ENCODE measurements at regions not wholly inside any gene's neighbourhood (a gene's known extent, or its start where the extent isn't known, plus 50 kb on each side); places are given as distances from the start of the nearest gene placed in this dataset.
"Not testable (repeated sequence)": the region's sequence is repeated elsewhere in the genome, so short reads cannot be mapped to it uniquely, and the experiment has no call there.

DNA sequence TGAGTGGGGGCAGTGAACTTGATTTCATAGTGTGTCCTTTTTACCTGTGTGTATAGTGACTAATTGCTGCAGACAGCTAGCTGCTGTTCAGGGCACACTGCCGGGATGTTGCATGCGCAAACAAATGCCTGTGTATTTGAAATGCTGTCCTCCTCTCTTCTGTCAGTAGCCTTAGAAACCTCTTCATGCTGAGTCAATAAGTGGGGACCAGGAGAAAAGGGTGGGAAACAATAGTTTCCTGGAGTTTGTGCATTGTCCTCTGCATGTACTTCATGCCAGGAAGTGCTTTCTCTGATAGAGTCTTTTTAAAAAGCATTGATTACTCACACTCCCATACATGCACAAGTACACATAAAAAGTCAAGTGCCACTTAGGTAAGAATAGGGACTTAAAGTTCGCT, 1183.7 kb upstream of the CELF2 start:
- no peak for DNase-seq (ENCODE audit: low spot score)

DNA sequence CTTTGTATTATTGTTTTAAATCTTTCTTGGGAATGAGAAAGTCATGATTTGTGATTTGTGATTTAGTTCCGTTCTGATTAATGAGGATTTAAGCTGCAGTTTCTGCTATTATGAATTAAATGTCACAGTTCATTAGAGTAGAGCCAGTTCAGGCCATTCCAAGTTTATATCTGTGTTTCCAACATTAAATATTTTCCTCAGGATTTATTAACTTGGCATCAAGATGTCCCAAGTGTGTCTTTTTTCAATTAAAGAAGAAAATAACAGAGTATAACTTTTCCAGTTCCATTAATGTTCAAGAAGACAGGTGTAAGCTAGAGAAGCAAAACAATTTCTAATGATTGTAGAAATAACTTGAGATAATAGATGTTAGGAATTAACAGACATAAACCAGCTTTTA, 1183.2 kb upstream of the CELF2 start:
- DNase-seq (ENCODE audit: low spot score) = no peak

DNA sequence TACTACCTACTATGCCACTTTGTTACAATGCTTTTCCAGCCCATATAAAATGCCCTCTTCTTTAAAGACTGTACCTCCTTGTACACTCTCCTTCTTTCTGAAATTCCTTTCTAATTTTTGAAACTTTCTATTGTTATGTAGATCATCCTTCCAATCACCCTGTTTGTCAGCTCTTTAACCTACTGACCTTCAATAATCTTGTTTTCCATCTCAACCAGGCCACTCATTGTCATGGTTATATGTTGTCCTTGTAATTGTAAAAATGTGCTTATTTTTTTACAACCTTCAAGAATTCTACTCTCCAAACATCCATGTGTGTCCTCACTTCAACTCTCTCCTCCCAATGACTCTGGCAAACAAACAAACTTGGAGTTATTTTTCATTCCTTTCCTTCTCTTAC, 1172.6 kb upstream of the CELF2 start:
- no peak for DNase-seq (ENCODE audit: low spot score)

DNA sequence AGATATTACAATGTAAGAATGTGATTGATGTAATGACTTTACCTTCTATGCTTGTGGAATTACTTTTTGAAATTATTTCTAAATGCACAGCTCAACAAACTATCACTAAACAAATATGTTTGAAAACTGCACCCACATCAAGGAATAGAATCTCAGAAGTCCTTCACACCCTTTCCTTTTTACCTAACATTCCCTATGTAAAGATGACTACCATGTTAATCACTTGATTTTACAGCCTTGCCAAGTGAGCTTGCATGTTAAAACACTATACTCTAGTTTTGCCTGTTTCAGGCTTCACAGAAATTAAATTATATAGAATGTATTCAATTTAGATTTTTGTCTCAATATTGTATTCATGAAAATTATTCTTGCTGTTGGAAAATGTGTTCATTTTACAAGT, 1169.4 kb upstream of the CELF2 start:
- DNase-seq (ENCODE audit: low spot score) = no peak

DNA sequence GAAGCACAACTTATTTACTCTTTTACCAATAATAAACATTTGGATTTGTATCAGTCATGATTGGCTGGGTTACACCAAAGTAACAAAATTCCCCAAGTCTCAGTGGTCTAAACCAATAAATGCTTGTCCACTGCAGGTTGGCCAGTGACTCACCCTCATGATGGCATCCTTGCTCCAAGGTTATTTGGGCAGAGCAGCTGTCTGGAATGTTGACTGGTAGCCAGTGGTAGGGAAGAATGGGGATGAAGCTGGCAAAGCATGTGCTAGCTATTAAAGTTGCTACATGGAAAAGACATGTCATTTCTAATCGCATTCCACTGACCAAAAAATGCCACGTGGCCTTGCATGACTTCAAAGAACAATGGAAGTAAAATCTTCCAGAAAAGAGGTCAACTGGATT, 1168.7 kb upstream of the CELF2 start:
- no peak for DNase-seq (ENCODE audit: low spot score)

DNA sequence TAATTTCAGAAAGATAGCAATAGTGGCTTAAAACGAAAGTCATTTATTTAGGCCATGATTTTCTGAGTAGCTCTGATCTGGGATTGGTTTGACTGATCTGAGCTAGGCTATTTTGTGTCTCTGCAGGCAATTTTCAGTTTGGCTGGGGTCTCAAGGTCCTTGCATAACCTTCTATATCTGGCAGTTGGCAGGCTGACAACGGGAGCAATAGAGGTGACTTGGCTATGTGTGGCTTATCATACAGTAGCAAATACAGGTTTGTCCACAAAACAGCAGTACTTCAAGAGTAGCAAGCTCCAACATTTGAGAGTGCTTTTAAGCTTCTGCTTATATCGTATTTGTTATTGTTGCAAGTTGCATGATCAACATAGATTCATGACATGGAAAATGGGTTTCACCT, 1167.3 kb upstream of the CELF2 start:
- DNase-seq (ENCODE audit: low spot score) = no peak

DNA sequence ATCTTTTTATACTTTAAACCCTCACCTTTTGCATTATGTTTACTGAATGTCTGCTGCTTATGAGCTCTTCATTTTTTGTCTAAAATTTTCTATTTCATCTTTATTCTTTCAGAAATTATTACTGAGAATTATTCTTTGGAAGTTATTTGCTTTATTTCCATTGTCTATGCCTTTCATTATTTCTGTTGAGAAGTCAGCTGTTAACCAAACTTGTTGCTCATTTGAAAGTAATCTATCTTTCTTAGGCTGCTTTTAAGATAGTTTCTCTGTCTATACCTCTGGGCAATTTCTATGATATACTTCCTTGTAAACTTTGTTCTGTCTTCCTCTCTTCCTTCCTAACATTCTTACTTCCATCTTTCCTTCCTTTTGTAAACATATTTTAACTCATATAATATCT, 1165.9 kb upstream of the CELF2 start:
- no peak for DNase-seq (ENCODE audit: low spot score)

DNA sequence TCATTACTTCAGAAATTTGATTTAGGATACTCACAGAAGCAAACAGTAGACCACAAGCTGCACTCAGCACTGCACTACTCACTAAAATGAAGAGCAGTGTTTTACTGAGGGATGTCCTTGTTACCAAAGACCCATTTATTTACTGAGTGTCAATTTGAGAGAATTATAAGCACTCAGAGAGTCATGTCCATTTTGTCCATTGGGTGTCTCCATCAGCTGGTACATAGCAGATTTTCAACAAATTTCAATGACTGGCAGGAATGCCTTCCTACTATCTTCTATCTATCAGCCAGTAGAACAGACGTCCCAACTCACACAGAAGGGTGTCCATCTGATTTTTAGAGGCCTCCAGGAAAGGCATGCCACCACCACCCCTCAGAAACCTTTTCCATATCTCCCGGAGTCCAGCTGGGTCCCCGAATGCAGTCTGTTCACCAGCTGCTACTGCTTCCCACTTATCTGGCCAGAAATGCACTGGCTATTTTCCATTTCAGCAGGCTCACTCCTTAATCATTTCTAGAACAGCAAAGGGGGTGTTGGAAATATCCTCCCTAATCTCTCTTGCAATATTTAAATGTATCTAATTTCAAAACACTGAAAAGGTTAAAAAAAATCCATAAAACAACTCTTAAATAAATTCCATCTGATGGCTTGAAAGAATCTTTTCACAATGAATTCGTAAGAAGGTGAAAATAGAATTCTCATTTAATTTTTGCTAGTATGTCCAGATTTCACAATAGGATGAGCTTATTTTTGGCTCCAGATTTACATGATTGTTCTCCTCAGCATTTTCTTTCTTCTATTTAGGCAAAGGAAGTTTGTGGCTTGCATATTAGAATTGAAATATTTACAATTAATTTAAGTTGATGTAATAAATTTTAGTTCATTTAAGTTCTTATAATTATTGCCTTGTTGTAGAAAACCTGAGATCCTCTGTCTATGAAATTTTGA, 1164.0 kb upstream of the CELF2 start:
- no peak for DNase-seq (ENCODE audit: low spot score)

DNA sequence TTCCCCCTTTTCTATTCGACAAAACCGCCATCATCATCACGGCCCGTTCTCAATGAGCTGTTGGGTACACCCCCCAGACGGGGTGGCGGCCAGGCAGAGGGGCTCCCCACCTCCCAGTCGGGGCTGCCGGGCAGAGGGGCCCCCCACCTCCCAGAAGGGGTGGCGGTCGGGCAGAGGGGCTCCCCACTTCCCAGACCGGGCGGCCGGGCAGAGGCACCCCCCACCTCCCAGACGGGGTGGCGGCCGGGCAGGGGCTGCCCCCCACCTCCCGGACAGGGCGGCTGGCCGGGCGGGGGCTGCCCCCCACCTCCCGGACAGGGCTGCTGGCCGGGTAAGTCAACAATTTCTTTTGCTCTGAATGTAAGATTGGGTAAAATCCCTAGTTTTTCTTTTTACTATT, 1162.2 kb upstream of the CELF2 start:
- not testable (repeated sequence) for DNase-seq (ENCODE audit: low spot score)

DNA sequence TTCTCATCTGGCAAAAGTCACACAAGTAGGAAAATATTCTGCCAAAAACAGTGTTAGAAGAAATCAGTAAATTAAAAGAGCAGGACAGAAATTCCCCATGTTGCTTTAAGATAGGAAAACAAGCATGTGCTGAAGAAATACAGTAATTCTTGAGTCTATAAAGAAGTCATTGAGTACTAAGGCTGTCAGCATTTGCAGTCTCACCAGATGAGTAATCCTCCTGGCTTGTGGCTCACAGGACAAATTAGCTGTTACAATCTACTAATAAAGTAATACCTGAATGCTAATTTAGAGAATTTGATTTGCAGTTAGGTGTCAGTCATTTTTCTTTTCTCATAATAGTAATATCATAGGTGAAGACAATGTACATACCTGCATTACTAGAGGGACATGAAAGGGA, 1158.9 kb upstream of the CELF2 start:
- DNase-seq (ENCODE audit: low spot score) = no peak

DNA sequence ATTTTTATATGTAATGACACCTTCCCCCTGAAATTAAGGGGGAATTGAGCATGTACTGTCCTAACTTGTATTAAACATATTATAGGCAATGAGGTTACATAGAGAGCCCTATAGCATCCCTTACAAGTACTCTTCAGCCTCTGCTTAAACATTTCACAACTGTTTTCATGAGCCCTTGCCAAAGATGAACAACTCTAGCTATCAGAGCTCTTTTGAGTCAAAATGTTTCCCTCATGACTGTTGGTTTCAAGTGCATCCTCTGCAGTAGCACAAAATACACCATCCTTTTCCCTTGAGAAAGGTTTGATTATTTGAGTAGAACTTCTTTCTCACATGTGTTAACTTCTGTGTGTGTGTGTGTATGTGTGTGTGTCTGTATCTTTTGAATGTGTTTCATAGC, 1157.6 kb upstream of the CELF2 start:
- DNase-seq (ENCODE audit: low spot score) = no peak

DNA sequence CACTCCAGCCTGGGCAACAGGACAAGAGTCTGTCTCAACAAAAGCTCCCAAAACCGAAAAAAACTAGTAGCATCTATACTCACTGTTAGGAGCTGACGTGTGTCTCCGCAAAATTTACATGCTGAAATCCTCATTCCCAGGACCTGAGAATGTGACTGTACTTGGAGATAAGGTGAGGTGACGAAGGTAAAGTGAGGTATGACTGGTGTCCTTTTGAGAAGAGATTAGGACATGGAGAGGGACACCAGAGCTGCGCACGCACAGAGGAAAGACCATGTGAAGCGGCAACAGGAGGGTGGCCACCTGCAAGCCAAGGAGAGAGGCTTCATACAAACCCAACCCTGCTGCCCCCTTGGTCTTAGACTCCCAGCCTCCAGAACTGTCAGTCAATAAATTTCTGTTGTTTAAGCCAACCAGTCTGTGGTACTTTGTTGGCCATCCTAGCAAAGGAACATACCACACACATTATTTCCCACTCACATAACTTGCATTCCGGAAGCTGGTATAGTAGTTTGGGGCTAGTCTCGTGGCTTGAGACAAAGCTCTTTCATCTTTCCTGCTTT, 1154.0 kb upstream of the CELF2 start:
- DNase-seq (ENCODE audit: low spot score) = no peak

DNA sequence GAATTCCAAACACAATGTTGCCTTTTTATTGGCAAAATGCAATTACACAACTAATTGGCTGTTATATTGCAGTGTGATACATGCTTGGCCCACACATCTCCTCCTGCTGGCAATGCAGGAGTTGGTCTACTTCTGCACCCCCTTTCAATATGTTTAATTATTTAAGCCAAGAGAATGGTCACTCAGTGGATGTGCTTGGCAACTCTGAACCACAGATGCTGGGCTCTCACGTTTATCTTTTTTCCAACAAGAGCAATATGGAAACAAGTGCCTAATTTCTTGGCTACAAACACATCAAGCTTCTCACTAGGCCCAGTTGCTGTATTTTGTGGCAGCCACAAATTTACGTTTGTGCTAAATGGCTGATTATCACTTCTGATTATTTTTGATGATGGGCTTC, 1149.2 kb upstream of the CELF2 start:
- no peak for DNase-seq (ENCODE audit: low spot score)

DNA sequence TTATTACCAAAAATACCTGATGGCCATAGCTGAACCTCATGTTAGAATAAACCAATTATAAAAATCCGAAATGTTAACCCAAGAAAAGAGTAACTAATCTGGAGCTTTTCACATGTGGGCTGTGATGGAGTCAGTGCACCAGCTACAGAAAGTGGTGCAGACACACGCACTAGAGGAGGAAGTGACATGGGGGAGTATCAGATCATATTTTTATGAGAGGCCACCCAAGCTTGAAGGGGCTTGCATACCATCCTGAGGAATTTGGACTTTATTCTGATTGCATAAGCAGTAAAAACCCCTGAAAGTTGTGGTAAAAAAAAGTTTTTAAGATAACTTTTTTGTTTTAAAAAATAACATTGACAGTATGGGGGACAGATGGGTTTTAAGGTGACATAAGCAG, 1148.5 kb upstream of the CELF2 start:
- DNase-seq (ENCODE audit: low spot score) = no peak

DNA sequence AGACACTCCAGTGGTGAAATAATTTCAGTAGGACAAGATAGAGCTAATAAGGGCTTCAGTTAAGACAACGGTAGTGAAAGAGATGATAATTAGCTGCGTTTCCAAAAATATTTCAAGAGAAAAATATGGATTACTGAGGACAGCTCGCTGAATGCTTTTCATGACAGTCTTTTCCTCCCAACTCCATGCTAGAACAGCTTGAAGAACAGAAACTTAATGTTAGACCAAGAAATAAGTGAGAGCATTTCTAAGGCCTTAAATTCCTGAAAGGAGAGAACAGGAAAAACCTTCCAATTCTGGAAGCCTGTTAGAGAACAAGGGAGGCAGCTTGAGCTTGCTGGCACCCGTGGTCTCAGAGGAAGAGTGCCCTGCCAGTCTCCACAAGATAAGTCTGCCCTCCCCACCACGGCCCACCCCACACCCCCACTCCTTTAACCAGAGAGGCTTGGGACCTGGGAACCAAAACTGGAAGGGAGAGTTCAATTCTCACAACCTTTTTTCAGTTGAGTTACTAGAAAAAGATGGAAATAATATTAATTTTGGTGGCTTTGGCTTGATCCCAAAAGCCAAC, 1148.0 kb upstream of the CELF2 start:
- no peak for DNase-seq (ENCODE audit: low spot score)

DNA sequence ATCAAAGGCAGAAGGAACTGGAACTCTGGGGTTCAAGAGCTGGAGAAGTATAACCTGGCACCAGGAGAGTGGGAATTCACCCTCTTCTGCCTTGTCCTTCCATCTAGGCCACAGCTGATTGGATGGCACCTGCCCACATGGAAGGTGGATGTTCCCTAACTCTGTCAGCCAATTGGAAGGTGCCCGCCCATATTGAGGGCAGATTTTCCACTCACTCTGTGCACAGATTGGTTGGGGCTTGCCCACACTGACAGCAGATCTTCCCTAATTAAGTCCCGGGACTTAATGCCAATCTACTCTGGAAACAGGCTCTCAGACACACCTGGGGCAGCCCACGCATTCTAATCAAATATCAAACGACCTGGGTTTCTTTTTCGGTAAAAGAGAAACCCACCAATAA, 1142.3 kb upstream of the CELF2 start:
- DNase-seq (ENCODE audit: low spot score) = peak; percentile 4

DNA sequence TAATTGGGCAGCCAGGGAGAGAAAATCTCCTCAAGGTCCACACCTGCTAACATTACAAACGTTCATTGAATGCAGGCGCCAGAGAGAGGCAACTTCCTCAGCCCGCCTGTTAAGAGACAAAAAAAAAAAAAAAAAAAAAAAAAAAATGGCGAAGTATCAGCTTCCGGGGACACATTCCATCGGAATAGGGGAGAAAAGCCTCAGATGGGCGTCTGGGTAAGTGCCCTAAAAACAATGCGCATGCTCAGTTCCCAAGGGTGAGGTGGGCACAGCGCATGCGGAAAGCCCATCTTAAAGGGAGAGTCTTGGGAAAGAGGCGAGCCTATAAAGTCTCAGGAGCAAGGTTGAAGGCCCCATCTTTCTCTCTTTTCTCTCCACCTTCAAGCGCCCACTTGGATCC, 1139.7 kb upstream of the CELF2 start:
- peak; percentile 11 for DNase-seq (ENCODE audit: low spot score)

DNA sequence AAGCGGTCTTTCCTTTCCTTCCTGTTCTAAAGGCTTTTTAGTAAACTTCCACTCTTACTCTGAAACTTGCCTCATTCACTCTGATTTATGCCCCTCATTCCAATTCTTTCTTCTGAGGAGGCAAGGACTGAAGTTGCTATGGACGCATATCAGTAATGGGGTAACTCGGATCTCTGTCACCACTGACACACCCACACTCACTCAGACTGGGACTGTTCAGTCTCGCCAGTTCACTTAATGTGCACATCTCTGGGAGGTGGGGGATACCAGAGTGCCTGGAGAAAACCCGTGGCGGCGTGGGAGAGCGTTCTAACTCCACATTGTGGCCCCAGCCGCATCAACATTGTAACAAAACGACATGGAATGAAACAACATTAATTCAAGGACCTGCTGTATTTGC, 1139.3 kb upstream of the CELF2 start:
- no peak for DNase-seq (ENCODE audit: low spot score)

DNA sequence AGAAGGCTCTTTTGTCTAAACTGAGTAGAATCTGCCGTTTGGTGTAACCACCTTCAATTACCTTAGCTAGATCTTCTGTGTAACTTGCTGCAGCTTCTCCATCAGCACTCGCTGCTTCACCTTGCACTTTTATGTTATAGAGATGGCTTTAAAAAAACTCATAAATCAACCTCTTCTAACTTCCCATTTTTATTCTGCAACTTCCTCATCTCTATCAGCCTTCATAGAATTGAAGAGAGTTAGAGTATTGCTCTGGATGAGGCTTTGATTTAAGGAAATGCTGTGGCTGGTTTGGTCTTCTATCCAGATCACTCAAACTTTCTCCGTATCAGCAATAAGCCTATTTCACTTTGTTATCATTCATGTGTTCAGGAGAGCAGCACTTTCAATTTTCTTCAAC, 1131.9 kb upstream of the CELF2 start:
- DNase-seq (ENCODE audit: low spot score) = no peak

DNA sequence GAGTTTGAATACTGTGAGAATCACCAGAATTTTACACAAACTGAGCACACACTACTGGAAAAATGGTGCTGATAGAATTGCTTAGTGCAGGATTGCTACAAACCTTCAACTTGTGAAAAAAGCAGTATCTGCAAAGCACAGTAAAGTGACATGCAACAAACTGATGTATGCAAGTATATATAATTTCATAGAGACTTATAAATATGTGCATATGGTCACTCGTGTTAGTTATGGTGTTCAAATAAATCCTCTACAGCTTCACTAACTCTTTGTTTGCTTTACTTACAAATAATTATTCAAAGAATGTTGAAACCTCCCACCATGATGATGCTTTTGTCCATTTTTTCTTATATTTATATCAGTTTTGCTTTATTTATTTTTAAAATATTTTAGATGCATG, 1130.9 kb upstream of the CELF2 start:
- no peak for DNase-seq (ENCODE audit: low spot score)

DNA sequence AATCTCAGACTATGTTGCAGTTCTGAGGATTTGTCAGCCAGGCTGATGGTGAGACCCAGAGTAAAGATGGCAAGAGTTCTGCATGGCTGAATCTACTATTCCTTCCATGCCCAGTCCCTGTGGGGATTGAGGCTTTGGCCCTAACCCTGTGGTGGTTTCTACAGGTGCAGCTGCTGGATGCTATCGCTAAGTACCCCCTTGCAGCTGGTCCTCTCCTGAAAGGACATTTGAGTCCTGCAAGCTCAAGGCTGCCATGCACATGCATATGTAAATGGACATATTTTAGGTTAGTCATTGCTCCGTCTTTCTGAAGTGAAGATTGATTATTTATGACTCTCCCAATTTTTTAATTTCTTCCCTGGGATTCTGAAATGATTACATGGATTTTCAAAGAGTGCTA, 1122.2 kb upstream of the CELF2 start:
- no peak for DNase-seq (ENCODE audit: low spot score)

DNA sequence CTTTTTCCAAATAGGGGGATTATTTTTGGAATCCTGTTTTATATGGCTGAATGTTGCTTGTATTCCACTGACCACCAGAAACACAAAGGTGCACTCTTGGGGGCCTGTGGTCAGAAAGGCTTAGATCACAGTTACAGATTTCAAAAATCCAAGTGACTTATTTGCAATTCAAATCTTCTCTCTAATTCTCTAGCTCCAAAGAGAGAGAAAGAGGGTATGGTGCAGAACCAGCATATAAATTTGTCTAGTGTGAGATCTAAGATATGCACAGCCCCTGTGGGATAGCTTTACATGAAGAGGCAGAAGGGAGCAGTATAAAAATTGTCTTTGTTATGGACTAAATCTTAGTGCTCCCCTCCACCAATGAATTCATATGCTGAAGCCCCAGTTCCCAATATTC, 1121.7 kb upstream of the CELF2 start:
- no peak for DNase-seq (ENCODE audit: low spot score)

DNA sequence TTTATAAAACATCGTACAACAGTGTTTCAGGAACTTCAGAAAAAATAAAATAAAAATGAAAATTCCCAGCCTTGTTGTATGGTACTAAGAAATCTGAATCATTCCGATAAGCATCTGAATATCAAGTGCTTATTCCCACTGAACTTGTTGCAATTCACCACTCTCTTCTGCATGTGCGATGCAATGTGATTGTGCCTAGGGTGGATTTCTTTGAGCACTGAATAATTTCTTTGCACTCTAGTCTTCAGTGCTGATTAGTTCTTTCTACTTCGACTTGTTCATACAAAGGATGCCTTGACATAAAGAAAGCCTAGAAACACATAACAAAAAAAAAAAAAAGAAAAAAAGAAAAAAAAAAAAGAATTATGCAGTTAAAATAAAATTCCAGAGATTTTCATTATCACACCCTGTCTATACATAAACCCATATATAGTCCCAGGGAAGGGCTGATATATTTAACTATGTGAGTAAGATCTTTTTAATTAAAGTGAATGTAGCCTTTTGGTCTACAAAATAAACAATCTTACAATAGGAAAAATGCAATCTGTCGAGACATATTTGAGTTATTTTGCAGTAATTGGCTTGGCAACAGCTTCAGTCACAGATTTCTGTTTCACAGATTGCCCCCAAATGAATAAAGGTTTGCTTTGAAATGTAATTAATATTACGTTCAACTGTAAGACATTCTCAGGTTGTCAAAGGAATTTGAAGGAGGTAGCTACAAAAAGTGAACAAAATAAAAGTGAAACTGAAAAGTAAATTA, 1118.9 kb upstream of the CELF2 start:
- no peak for DNase-seq (ENCODE audit: low spot score)
